ENCODE measurements at regions not wholly inside any gene's neighbourhood (a gene's known extent, or its start where the extent isn't known, plus 50 kb on each side); places are given as distances from the start of the nearest gene placed in this dataset.
"Not testable (repeated sequence)": the region's sequence is repeated elsewhere in the genome, so short reads cannot be mapped to it uniquely, and the experiment has no call there.

- Mint-ChIP-seq H3K36me3 (no peaks in the 10 kb centered on the region), H3K27me3 (no peaks in the 10 kb centered on the region), H3K4me1 (no peaks in the 10 kb centered on the region), H3K9me3 (peaks cover 11 to 20% (median 12%) of the 10 kb centered on the region in 3 donors), H3K4me3 (no peak overlapping the region), H3K27ac (no peak overlapping the region)
- ATAC-seq (replicated peaks in 1 of 4) (no peak), DNase-seq (no peak)
- ChIA-PET POLR2A (no interaction called here), CTCF (no interaction called here)
- 93% methylated on average over 8 of the region's 13 CpGs for WGBS (ENCODE audit: insufficient coverage)
- H3K4me3 ChIP-seq (ENCODE audit: control insufficient read depth in 1 of 2, extremely low read depth in 1 of 2, low read length in 1 of 2) = no peak overlapping the region
- H3K9me3 ChIP-seq = no peaks in the 10 kb centered on the region
- H3K36me3 ChIP-seq (ENCODE audit: control insufficient read depth in 2 of 2, extremely low read depth in 1 of 2, insufficient read depth in 1 of 2, low read length in 1 of 2) = no peaks in the 10 kb centered on the region
- no peak overlapping the region for H3K27ac ChIP-seq (ENCODE audit: low read length)
- H3K4me1 ChIP-seq (ENCODE audit: control insufficient read depth in 1 of 2, extremely low read depth in 1 of 2, insufficient read depth in 2 of 2, low read length in 2 of 2) = no peaks in the 10 kb centered on the region
- H3K27me3 ChIP-seq (replicated peaks in 1 of 2; ENCODE audit: control insufficient read depth in 2 of 2, extremely low read depth in 1 of 2, insufficient read depth in 2 of 2, low read length in 1 of 2) = no peaks in the 10 kb centered on the region
Measured at GRCh38 chr12:60594035-60594711, 998.3 kb downstream of the SLC16A7 start.

GRCh38 chr12:60602601-60603000 is 1006.8 kb downstream of the SLC16A7 start:
- no CpG with 5 or more reads among the region's 1 CpG for WGBS (ENCODE audit: insufficient coverage)
- no peak overlapping the region for H3K4me3 ChIP-seq (ENCODE audit: control insufficient read depth in 1 of 2, extremely low read depth in 1 of 2, low read length in 1 of 2)
- no peaks in the 10 kb centered on the region for H3K4me1 Mint-ChIP-seq

GRCh38 chr12:60603475-60603874 is 1007.6 kb downstream of the SLC16A7 start:
- POLR2A ChIA-PET; H3K4me1 Mint-ChIP-seq; H3K27me3 Mint-ChIP-seq; ATAC-seq (replicated peaks in 1 of 4); H3K27ac ChIP-seq (ENCODE audit: low read length); H3K36me3 ChIP-seq (ENCODE audit: control insufficient read depth in 2 of 2, extremely low read depth in 1 of 2, insufficient read depth in 1 of 2, low read length in 1 of 2); H3K4me1 ChIP-seq (ENCODE audit: control insufficient read depth in 1 of 2, extremely low read depth in 1 of 2, insufficient read depth in 2 of 2, low read length in 2 of 2); H3K4me3 Mint-ChIP-seq; H3K4me3 ChIP-seq (ENCODE audit: control insufficient read depth in 1 of 2, extremely low read depth in 1 of 2, low read length in 1 of 2); H3K36me3 Mint-ChIP-seq; CTCF ChIA-PET; H3K27ac Mint-ChIP-seq; DNase-seq; H3K27me3 ChIP-seq (replicated peaks in 1 of 2; ENCODE audit: control insufficient read depth in 2 of 2, extremely low read depth in 1 of 2, insufficient read depth in 2 of 2, low read length in 1 of 2); H3K9me3 ChIP-seq: not testable (repeated sequence)
- 61% methylated on average over 4 of the region's 5 CpGs for WGBS (ENCODE audit: insufficient coverage)
- H3K9me3 Mint-ChIP-seq = peaks cover 11 to 23% (median 18%) of the 10 kb centered on the region in 3 donors

More at GRCh38 chr12:60602601-60603000, 1006.8 kb downstream of the SLC16A7 start:
- no peaks in the 10 kb centered on the region for H3K9me3 ChIP-seq
- no peaks in the 10 kb centered on the region for H3K36me3 ChIP-seq (ENCODE audit: control insufficient read depth in 2 of 2, extremely low read depth in 1 of 2, insufficient read depth in 1 of 2, low read length in 1 of 2)
- DNase-seq (no peak), ATAC-seq (replicated peaks in 1 of 4) (no peak)
- peaks cover 8 to 26% (median 18%) of the 10 kb centered on the region in 3 donors for H3K9me3 Mint-ChIP-seq
- ChIA-PET CTCF (no interaction called here), POLR2A (interaction anchor here in 1 of 2 donors (0.5 kb wide), 1 partner anchor 107 kb away, joined by 3 read pairs; no protein-coding TSS in a partner anchor)
- H3K4me3 Mint-ChIP-seq = no peak overlapping the region
- no peaks in the 10 kb centered on the region for H3K36me3 Mint-ChIP-seq
- no peak overlapping the region for H3K27ac Mint-ChIP-seq
- H3K27me3 Mint-ChIP-seq = no peaks in the 10 kb centered on the region
- H3K4me1 ChIP-seq (ENCODE audit: control insufficient read depth in 1 of 2, extremely low read depth in 1 of 2, insufficient read depth in 2 of 2, low read length in 2 of 2) = no peaks in the 10 kb centered on the region
- no peaks in the 10 kb centered on the region for H3K27me3 ChIP-seq (replicated peaks in 1 of 2; ENCODE audit: control insufficient read depth in 2 of 2, extremely low read depth in 1 of 2, insufficient read depth in 2 of 2, low read length in 1 of 2)
- H3K27ac ChIP-seq (ENCODE audit: low read length) = no peak overlapping the region

GRCh38 chr12:60616400-60616799 is 1020.6 kb downstream of the SLC16A7 start:
- ChIA-PET POLR2A (no interaction called here), CTCF (no interaction called here)
- Mint-ChIP-seq H3K27ac (no peak overlapping the region), H3K4me1 (no peaks in the 10 kb centered on the region), H3K27me3 (no peaks in the 10 kb centered on the region), H3K4me3 (no peak overlapping the region), H3K9me3 (peaks cover 10 to 23% (median 15%) of the 10 kb centered on the region in 3 donors), H3K36me3 (no peaks in the 10 kb centered on the region)
- no peaks in the 10 kb centered on the region for H3K27me3 ChIP-seq (replicated peaks in 1 of 2; ENCODE audit: control insufficient read depth in 2 of 2, extremely low read depth in 1 of 2, insufficient read depth in 2 of 2, low read length in 1 of 2)
- peak overlapping the region in 1 of 2 donors; percentile 23 for H3K4me3 ChIP-seq (ENCODE audit: control insufficient read depth in 1 of 2, extremely low read depth in 1 of 2, low read length in 1 of 2)
- no peak for ATAC-seq (replicated peaks in 1 of 4)
- no peaks in the 10 kb centered on the region for H3K4me1 ChIP-seq (ENCODE audit: control insufficient read depth in 1 of 2, extremely low read depth in 1 of 2, insufficient read depth in 2 of 2, low read length in 2 of 2)
- no peak overlapping the region for H3K27ac ChIP-seq (ENCODE audit: low read length)
- H3K36me3 ChIP-seq (ENCODE audit: control insufficient read depth in 2 of 2, extremely low read depth in 1 of 2, insufficient read depth in 1 of 2, low read length in 1 of 2) = no peaks in the 10 kb centered on the region
- H3K9me3 ChIP-seq = no peaks in the 10 kb centered on the region
- no peak for DNase-seq

- Mint-ChIP-seq H3K4me3 (no peak overlapping the region), H3K9me3 (peaks cover 0 to 14% (median 2%) of the 10 kb centered on the region in 3 donors), H3K27ac (no peak overlapping the region), H3K27me3 (no peaks in the 10 kb centered on the region), H3K36me3 (no peaks in the 10 kb centered on the region), H3K4me1 (no peaks in the 10 kb centered on the region)
- DNase-seq = no peak
- Histone ChIP-seq H3K9me3 (peaks cover 3% of the 10 kb centered on the region), H3K27ac (ENCODE audit: low read length) (no peak overlapping the region), H3K27me3 (replicated peaks in 1 of 2; ENCODE audit: control insufficient read depth in 2 of 2, extremely low read depth in 1 of 2, insufficient read depth in 2 of 2, low read length in 1 of 2) (no peaks in the 10 kb centered on the region), H3K36me3 (ENCODE audit: control insufficient read depth in 2 of 2, extremely low read depth in 1 of 2, insufficient read depth in 1 of 2, low read length in 1 of 2) (no peaks in the 10 kb centered on the region), H3K4me1 (ENCODE audit: control insufficient read depth in 1 of 2, extremely low read depth in 1 of 2, insufficient read depth in 2 of 2, low read length in 2 of 2) (no peaks in the 10 kb centered on the region), H3K4me3 (ENCODE audit: control insufficient read depth in 1 of 2, extremely low read depth in 1 of 2, low read length in 1 of 2) (no peak overlapping the region)
- no peak for ATAC-seq (replicated peaks in 1 of 4)
- CTCF ChIA-PET = no interaction called here
- WGBS (ENCODE audit: insufficient coverage) = no CpG with 5 or more reads among the region's 1 CpG
- POLR2A ChIA-PET = no interaction called here
Measured at GRCh38 chr12:60630796-60631195, 1035.0 kb downstream of the SLC16A7 start.

- ATAC-seq (replicated peaks in 1 of 4) = no peak
- no peak for DNase-seq
- H3K4me3 Mint-ChIP-seq = no peak overlapping the region
- Histone ChIP-seq H3K27me3 (replicated peaks in 1 of 2; ENCODE audit: control insufficient read depth in 2 of 2, extremely low read depth in 1 of 2, insufficient read depth in 2 of 2, low read length in 1 of 2) (no peaks in the 10 kb centered on the region), H3K9me3 (peaks cover 5% of the 10 kb centered on the region), H3K27ac (ENCODE audit: low read length) (no peak overlapping the region), H3K4me3 (ENCODE audit: control insufficient read depth in 1 of 2, extremely low read depth in 1 of 2, low read length in 1 of 2) (no peak overlapping the region), H3K4me1 (ENCODE audit: control insufficient read depth in 1 of 2, extremely low read depth in 1 of 2, insufficient read depth in 2 of 2, low read length in 2 of 2) (no peaks in the 10 kb centered on the region), H3K36me3 (ENCODE audit: control insufficient read depth in 2 of 2, extremely low read depth in 1 of 2, insufficient read depth in 1 of 2, low read length in 1 of 2) (no peaks in the 10 kb centered on the region)
- ChIA-PET CTCF (no interaction called here), POLR2A (no interaction called here)
- no peak overlapping the region for H3K27ac Mint-ChIP-seq
- peaks cover 7 to 23% (median 13%) of the 10 kb centered on the region in 3 donors for H3K9me3 Mint-ChIP-seq
- no peaks in the 10 kb centered on the region for H3K4me1 Mint-ChIP-seq
- no CpG with 5 or more reads among the region's 1 CpG for WGBS (ENCODE audit: insufficient coverage)
- H3K36me3 Mint-ChIP-seq = no peaks in the 10 kb centered on the region
- no peaks in the 10 kb centered on the region for H3K27me3 Mint-ChIP-seq
Measured at GRCh38 chr12:60644076-60644475, 1048.2 kb downstream of the SLC16A7 start.

- Mint-ChIP-seq H3K4me1 (no peaks in the 10 kb centered on the region), H3K27ac (no peak overlapping the region), H3K9me3 (peaks cover 9 to 22% (median 20%) of the 10 kb centered on the region in 3 donors), H3K27me3 (no peaks in the 10 kb centered on the region), H3K36me3 (no peaks in the 10 kb centered on the region), H3K4me3 (no peak overlapping the region)
- no peaks in the 10 kb centered on the region for H3K9me3 ChIP-seq
- H3K27me3 ChIP-seq (replicated peaks in 1 of 2; ENCODE audit: control insufficient read depth in 2 of 2, extremely low read depth in 1 of 2, insufficient read depth in 2 of 2, low read length in 1 of 2) = no peaks in the 10 kb centered on the region
- H3K27ac ChIP-seq (ENCODE audit: low read length) = no peak overlapping the region
- H3K4me1 ChIP-seq (ENCODE audit: control insufficient read depth in 1 of 2, extremely low read depth in 1 of 2, insufficient read depth in 2 of 2, low read length in 2 of 2) = no peaks in the 10 kb centered on the region
- WGBS (ENCODE audit: insufficient coverage) = no CpG with 5 or more reads among the region's 5 CpGs
- ATAC-seq (replicated peaks in 1 of 4) (no peak), DNase-seq (no peak)
- ChIA-PET POLR2A (no interaction called here), CTCF (no interaction called here)
- H3K36me3 ChIP-seq (ENCODE audit: control insufficient read depth in 2 of 2, extremely low read depth in 1 of 2, insufficient read depth in 1 of 2, low read length in 1 of 2) = no peaks in the 10 kb centered on the region
- H3K4me3 ChIP-seq (ENCODE audit: control insufficient read depth in 1 of 2, extremely low read depth in 1 of 2, low read length in 1 of 2) = no peak overlapping the region
Measured at GRCh38 chr12:60666895-60667294, 1071.1 kb downstream of the SLC16A7 start.

Measured in T-cell (primary cell).